ENCODE measurements at regions not wholly inside any gene's neighbourhood (a gene's known extent, or its start where the extent isn't known, plus 50 kb on each side); places are given as distances from the start of the nearest gene placed in this dataset.

DNA sequence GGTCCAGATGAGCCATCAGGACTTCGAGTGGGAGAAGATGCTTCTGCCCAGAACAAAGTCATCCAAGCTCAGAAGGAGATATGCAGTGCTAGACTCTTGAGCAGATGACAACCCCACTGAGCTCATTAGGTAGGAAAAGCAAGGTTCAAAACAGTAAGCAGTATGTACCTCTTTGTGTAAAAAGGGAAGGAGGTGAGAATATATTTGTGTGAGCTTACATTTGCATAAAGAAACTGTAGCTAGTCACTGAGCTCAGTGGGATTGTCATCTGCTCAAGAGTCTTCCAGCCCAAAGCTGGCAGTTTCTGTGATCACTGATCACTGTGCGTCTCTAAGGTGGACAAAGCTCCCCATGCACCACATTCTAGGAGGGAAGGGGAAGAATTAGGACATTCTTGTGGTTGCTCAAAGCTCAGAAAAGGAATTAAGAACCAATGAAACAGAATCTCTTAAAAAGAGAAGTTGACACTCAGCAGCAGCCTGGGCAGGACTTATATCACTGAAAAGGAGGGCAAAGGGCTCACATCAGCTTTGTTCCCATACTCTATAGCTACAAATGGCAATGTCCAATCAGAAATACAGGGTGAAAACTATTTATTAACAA lies 90.0 kb upstream of the MAFB start:
- Histone ChIP-seq H3K36me3 (ENCODE audit: control insufficient read depth, low read length) (no peaks in the 10 kb centered on the region), H3F3A (ENCODE audit: control insufficient read depth, insufficient read depth) (peaks cover 9% of the 10 kb centered on the region), H3K9me2 (replicated peaks; ENCODE audit: control insufficient read depth, low read length) (no peaks in the 10 kb centered on the region), H3K4me2 (ENCODE audit: low read length) (peak overlapping the region; percentile 73), H4K20me1 (ENCODE audit: control insufficient read depth, insufficient read depth, low read depth, low read length) (no peaks in the 10 kb centered on the region), H3K27me3 (ENCODE audit: control insufficient read depth, low read length) (no peaks in the 10 kb centered on the region), H3K79me2 (ENCODE audit: control insufficient read depth, low read length) (no peaks in the 10 kb centered on the region), H3K4me1 (ENCODE audit: control insufficient read depth, low read length) (peaks cover 56% of the 10 kb centered on the region), H3K4me3 (ENCODE audit: low read length) (peak overlapping the region; percentile 52), H3K9me3 (ENCODE audit: control insufficient read depth, insufficient read depth, low read length) (no peaks in the 10 kb centered on the region), H3K27ac (ENCODE audit: low read depth, low read length) (peak overlapping the region; percentile 85)
- TF ChIP-seq, protein P1, sequence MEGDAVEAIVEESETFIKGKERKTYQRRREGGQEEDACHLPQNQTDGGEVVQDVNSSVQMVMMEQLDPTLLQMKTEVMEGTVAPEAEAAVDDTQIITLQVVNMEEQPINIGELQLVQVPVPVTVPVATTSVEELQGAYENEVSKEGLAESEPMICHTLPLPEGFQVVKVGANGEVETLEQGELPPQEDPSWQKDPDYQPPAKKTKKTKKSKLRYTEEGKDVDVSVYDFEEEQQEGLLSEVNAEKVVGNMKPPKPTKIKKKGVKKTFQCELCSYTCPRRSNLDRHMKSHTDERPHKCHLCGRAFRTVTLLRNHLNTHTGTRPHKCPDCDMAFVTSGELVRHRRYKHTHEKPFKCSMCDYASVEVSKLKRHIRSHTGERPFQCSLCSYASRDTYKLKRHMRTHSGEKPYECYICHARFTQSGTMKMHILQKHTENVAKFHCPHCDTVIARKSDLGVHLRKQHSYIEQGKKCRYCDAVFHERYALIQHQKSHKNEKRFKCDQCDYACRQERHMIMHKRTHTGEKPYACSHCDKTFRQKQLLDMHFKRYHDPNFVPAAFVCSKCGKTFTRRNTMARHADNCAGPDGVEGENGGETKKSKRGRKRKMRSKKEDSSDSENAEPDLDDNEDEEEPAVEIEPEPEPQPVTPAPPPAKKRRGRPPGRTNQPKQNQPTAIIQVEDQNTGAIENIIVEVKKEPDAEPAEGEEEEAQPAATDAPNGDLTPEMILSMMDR (IDR thresholded peaks at IDR 0.05; ENCODE audit: low read depth, low read length, poor library complexity, severe bottlenecking): no peak
- no peak for TF ChIP-seq EZH2phosphoT487 (IDR thresholded peaks at IDR 0.05; ENCODE audit: borderline replicate concordance, low read length)

DNA sequence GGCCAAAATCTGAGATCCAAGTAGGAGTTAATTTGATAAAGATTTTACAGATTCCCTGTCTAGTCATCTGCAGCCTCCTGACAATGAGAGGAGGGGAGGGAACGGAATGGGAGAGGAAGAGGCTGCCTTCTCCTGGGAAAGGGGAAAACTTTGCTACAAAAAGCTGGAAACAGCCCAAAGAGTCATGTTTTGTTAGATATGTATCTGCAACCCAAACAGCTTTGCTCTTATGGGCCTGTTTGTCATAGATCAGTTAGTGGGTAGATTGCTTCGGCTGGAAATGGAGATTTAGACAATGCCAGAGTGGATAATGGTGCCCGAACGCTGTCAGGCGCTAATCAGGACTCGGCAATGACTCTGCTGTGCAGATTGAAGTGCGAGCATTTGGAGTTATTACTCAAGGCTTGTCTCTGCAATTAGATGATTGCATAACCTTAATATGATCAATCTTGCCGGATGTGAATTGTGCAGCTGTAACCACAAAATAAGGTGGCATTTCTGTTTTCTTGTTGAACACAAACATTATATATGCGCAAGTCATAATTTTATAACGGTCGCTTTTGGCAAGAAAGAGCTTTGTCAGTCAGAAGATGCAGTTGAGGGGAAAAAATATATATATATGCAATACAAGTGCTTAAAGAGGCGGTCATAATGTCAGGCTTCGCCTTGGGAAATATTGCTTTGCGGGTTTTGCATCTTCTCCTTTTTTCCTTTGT lies 92.4 kb upstream of the MAFB start:
- Histone ChIP-seq H3K4me2 (ENCODE audit: low read length) (no peak overlapping the region), H3K4me1 (ENCODE audit: control insufficient read depth, low read length) (peaks cover 37% of the 10 kb centered on the region), H3K27me3 (ENCODE audit: control insufficient read depth, low read length) (no peaks in the 10 kb centered on the region), H3K36me3 (ENCODE audit: control insufficient read depth, low read length) (no peaks in the 10 kb centered on the region), H3K79me2 (ENCODE audit: control insufficient read depth, low read length) (no peaks in the 10 kb centered on the region), H3K4me3 (ENCODE audit: low read length) (no peak overlapping the region), H4K20me1 (ENCODE audit: control insufficient read depth, insufficient read depth, low read depth, low read length) (no peaks in the 10 kb centered on the region), H3F3A (ENCODE audit: control insufficient read depth, insufficient read depth) (peaks cover 9% of the 10 kb centered on the region), H3K9me2 (replicated peaks; ENCODE audit: control insufficient read depth, low read length) (no peaks in the 10 kb centered on the region), H3K27ac (ENCODE audit: low read depth, low read length) (no peak overlapping the region), H3K9me3 (ENCODE audit: control insufficient read depth, insufficient read depth, low read length) (no peaks in the 10 kb centered on the region)
- TF ChIP-seq, protein P1 (IDR thresholded peaks at IDR 0.05; ENCODE audit: low read depth, low read length, poor library complexity, severe bottlenecking): no peak
- TF ChIP-seq EZH2phosphoT487 (IDR thresholded peaks at IDR 0.05; ENCODE audit: borderline replicate concordance, low read length): no peak

DNA sequence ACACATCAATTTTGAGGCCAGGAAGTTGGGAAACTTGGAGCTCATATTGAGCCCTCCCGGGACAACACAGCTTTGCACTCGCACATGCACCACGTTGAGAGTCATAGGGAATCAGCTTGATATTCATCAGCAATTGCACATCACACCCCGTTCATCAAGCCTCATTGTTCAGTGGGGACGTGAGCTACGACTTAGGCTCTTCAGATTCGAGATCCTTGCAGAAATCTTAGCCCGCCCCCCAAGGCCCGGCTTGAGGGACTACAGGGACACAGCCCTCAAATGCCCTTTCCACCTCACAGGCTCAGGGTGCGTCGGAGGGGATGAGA lies 93.0 kb upstream of the MAFB start:
- Histone ChIP-seq H3F3A (ENCODE audit: control insufficient read depth, insufficient read depth) (peaks cover 9% of the 10 kb centered on the region), H3K36me3 (ENCODE audit: control insufficient read depth, low read length) (no peaks in the 10 kb centered on the region), H3K27ac (ENCODE audit: low read depth, low read length) (no peak overlapping the region), H4K20me1 (ENCODE audit: control insufficient read depth, insufficient read depth, low read depth, low read length) (no peaks in the 10 kb centered on the region), H3K9me3 (ENCODE audit: control insufficient read depth, insufficient read depth, low read length) (no peaks in the 10 kb centered on the region), H3K4me2 (ENCODE audit: low read length) (no peak overlapping the region), H3K4me3 (ENCODE audit: low read length) (no peak overlapping the region), H3K27me3 (ENCODE audit: control insufficient read depth, low read length) (no peaks in the 10 kb centered on the region), H3K9me2 (replicated peaks; ENCODE audit: control insufficient read depth, low read length) (no peaks in the 10 kb centered on the region), H3K4me1 (ENCODE audit: control insufficient read depth, low read length) (peaks cover 37% of the 10 kb centered on the region), H3K79me2 (ENCODE audit: control insufficient read depth, low read length) (no peaks in the 10 kb centered on the region)
- TF ChIP-seq EZH2phosphoT487 (IDR thresholded peaks at IDR 0.05; ENCODE audit: borderline replicate concordance, low read length): no peak
- TF ChIP-seq, protein P1 (IDR thresholded peaks at IDR 0.05; ENCODE audit: low read depth, low read length, poor library complexity, severe bottlenecking): no peak
